ENCODE measurements at regions not wholly inside any gene's neighbourhood (a gene's known extent, or its start where the extent isn't known, plus 50 kb on each side); places are given as distances from the start of the nearest gene placed in this dataset.

- TF ChIP-seq YY1 (IDR thresholded peaks at IDR 0.05; ENCODE audit: insufficient read depth, insufficient read length) (no peak), SUZ12 (IDR thresholded peaks at IDR 0.05; ENCODE audit: extremely low read depth, insufficient read depth, insufficient read length) (no peak)
These were observed 192.7 kb upstream of the GPR12 start for GRCh38 chr13:26953291-26953690.
